Posterior vena cava (tissue), 2 donors: ENCODE measurements at regions not wholly inside any gene's neighbourhood (a gene's known extent, or its start where the extent isn't known, plus 50 kb on each side); places are given as distances from the start of the nearest gene placed in this dataset.
"Not testable (repeated sequence)": the region's sequence is repeated elsewhere in the genome, so short reads cannot be mapped to it uniquely, and the experiment has no call there.

ENCODE experiments used
- DNase-seq: peaks from one replicate; pipeline ENCODE4 v3.0.0-alpha.2; 2020; ENCODE audit warnings: low spot score
- intact Hi-C, 2 donors: fragments of 100-400 bp; cut with DNase I; formaldehyde crosslinking; loops; one replicate each; pipeline versions ENCODE4 v1.14.1 to v1.14.2; 2022 to 2023
- donor health status: DM: yes; HTN: yes; CAD: no.
- donor health status: DM: yes; HTN: yes; CAD: no.

- intact Hi-C loops = no loop called here
- no peak for DNase-seq
Measured at GRCh38 chr6:98044151-98044561, 761.1 kb upstream of the MMS22L start.

GRCh38 chr6:98044791-98045470 lies 761.9 kb upstream of the MMS22L start:
- intact Hi-C loops = no loop called here

DNA sequence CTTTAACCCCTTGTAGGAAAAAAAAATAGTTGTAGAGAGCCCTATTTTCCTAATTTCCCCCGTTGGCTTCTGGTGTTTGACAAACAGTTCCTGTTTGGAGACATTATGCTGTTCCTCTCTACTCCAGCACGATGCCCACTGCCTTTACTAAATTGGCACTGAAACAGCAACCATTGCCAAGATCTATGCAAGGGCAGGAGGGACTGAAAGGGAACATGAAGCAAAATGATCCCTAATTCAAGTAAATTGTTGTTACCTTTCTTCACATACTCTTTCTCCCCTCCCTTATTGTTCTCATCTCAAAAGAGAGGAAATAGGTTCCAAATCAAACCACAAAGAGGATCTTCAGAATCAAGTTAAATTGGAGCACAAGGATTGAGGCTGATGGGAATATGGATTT lies 764.1 kb upstream of the MMS22L start:
- intact Hi-C loops = no loop called here
- no peak for DNase-seq

More at GRCh38 chr6:98044791-98045470, 761.9 kb upstream of the MMS22L start:
- DNase-seq = no peak

GRCh38 chr6:98047871-98048270 lies 764.9 kb upstream of the MMS22L start:
- no peak for DNase-seq
- intact Hi-C loops = no loop called here

DNA sequence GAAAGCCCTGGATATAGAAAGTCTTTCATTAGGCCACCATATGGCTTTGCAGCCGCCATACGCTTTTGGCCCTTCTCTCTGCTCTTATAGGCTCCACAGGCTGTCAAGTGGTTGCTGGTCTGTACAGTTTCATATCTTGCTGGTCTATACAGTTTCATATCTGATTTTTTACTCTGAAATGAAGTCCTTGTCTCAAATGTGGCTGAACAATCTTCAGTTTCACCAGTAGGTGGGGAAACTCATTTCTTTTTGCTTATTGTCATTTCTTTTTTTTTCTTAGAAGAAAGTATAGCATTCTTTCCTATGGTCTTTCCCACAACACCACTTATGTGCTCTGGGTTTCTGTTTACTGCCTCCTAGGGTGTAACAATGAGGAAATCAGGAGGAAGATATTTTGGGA lies 771.4 kb upstream of the MMS22L start:
- DNase-seq = no peak
- intact Hi-C loops = no loop called here

GRCh38 chr6:98056955-98057354 lies 773.9 kb upstream of the MMS22L start:
- intact Hi-C loops = no loop called here
- no peak for DNase-seq

GRCh38 chr6:98067375-98067774 lies 767.0 kb upstream of the POU3F2 start:
- intact Hi-C loops = no loop called here
- no peak for DNase-seq

DNA sequence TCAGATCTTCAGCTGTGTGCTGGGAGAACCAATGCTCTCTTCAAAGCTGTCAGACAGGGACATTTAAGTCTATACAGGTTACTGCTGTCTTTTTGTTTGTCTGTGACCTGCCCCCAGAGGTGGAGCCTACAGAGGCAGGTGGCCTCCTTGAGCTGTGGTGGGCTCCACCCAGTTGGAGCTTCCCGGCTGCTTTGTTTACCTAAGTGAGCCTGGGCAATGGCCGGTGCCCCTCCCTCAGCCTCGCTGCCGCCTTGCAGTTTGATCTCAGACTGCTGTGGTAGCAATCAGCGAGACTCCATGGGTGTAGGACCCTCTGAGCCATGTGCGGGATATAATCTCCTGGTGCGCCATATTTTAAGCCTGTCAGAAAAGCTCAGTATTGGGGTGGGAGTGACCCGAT lies 745.8 kb upstream of the POU3F2 start:
- intact Hi-C loops = not testable (repeated sequence)
- peak; percentile 75 for DNase-seq

DNA sequence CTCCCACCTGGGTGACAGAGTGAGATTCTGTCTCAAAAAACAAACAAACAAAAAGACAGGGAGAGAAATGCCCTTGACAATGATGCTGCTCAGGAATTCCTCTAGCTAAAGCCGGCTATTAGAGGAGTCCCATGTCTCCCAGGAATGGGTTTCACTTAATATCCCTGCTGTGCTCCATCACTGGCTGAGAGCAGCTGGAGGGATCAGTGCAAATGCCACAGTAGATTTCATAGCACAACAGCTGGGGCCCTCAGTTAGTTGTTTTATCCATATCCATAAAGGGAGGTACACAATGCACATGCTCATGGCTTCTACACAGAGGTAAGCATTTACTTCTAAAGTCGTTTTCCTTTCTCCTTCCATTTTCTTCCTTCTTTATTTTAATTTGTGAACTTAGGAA lies 742.0 kb upstream of the POU3F2 start:
- intact Hi-C loops = no loop called here
- no peak for DNase-seq

- DNase-seq = no peak
- intact Hi-C loops = no loop called here
Measured at GRCh38 chr6:98094696-98095095, 739.7 kb upstream of the POU3F2 start.

DNA sequence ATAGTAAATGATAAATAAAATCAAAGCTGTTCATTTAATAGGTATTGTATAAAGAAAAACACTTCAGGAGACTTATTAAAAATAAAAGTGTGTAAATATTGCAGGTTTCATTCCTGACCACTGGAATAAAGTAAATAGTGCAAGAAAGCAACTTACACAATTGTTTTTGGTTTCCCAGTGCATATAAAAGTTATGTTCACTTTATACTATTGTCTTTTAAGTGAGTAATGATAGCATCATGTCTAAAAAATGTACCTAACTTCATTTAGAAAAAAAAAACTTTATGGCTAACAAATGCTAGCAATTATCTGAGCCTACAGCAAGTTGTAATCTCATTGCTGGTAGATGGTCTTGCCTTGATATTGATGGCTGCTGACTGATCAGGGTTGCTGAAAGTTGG lies 726.6 kb upstream of the POU3F2 start:
- intact Hi-C loops = no loop called here
- DNase-seq = no peak

- no peak for DNase-seq
- intact Hi-C loops = no loop called here
Measured at GRCh38 chr6:98116455-98116854, 717.9 kb upstream of the POU3F2 start.

- DNase-seq = no peak
- intact Hi-C loops = no loop called here
Measured at GRCh38 chr6:98117068-98117467, 717.3 kb upstream of the POU3F2 start.

DNA sequence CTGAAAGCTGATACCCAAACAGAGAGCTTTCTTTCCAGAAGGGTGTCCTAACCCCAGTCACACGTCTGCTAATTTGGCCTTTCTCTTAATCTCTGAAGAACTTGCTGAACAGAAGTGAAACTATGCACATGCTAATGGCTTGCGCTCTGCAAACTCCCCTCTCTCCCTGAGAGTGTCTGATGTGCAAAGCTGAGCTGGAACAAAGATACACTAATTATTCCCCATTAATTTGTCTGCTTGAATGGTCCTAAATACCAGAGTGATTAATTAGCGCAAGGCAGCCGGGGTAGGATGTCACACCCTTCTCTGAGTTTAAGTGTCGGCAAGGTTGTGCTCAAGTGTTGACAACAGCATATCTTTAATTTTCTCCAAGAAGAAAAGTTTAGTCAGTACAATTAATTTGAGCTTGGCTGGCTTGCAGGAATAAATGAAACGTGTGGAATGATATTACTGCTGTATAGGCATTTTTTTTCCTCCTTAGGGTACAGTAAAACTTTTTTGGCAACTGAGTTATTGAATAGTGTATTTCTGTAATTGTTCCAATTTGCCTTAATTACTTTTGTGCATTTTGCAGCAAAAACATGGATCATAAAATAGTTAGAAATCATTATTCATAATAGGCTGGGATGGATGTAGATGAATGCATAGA lies 715.9 kb upstream of the POU3F2 start:
- DNase-seq = no peak
- intact Hi-C loops = no loop called here

GRCh38 chr6:98124171-98124570 lies 710.2 kb upstream of the POU3F2 start:
- intact Hi-C loops = no loop called here
- no peak for DNase-seq

DNA sequence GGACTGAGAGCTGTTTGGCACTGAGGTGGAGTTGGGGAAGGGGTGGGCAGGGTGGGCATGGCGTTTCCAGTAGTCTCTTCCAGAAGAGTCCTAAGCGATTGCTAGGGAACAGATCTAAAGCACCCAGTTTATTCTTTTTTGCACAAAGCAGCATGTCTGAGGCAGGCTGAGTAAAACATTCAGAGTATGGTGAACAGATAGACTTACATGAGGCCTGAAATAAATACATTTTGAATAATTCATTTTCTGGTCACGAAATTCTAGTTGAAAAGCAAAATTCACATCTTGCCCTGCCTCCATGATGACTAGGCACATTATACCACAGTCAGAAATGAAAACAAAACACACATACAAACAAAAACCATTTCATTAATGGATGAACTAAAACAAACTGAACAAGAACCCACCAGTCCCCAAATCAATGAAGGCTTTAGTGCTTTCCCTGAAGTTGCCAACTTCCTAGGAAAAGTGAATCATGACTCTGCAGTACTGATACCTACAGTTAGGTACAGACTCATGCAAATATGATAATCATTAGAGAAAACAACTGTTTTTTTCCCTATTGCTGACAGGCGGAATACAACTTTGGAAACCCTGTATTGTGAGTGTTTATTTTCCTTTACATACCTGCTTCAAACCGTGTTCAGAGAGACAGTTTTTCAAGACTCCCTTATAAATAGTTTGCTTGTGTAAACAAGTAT lies 702.9 kb upstream of the POU3F2 start:
- no peak for DNase-seq
- intact Hi-C loops = no loop called here

DNA sequence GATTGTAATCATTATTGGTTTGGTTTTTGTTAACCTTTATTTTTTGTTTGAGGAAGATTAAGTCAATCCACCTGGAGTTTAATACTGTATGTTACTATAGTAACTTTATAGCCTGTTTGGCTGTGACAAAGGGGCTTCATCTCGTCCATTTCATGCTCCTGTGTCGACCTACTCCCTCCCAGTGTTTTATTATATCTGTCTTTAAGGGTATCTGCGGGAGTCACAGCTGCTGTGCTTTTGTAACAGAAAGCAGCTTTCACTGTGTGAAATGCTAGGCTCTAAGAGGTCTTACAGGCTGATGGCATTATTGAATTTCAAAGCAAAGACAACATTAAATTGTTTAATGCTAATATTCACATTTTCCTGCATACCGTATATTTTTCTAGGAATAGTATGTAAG lies 698.0 kb upstream of the POU3F2 start:
- DNase-seq = no peak
- intact Hi-C loops = no loop called here

GRCh38 chr6:98137391-98137790 lies 697.0 kb upstream of the POU3F2 start:
- DNase-seq = no peak
- intact Hi-C loops = no loop called here

GRCh38 chr6:98142839-98143238 lies 691.5 kb upstream of the POU3F2 start:
- no peak for DNase-seq
- intact Hi-C loops = no loop called here

DNA sequence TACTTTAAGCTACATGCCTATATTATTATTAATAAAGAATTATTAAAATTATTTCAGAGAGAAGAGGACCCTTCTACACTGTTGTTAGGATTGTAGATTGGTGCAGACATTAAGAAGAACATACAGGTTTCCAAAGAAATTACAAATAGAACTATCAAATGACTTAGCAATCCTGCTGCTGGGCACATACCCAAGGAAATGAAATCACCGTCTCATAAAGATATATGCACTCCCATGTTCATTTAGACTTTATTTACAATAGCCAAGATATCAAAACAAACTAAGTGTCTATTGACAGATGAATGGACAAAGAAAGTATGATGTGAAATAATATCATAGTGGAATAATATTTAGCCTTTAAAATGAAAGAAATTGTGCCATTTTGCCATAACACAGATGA lies 687.7 kb upstream of the POU3F2 start:
- no peak for DNase-seq
- intact Hi-C loops = no loop called here

GRCh38 chr6:98156580-98156979 lies 677.8 kb upstream of the POU3F2 start:
- intact Hi-C loops = no loop called here
- DNase-seq = no peak
